GM12875 (cell line): ENCODE measurements at regions not wholly inside any gene's neighbourhood (a gene's known extent, or its start where the extent isn't known, plus 50 kb on each side); places are given as distances from the start of the nearest gene placed in this dataset.

Source experiments
- H3K4me3 ChIP-seq: one replicate; pipeline ENCODE4 v1.5.1; 2011; ENCODE audit warnings: low read depth, low read length, control low read depth
- CTCF ChIP-seq: IDR thresholded peaks from 2 replicates; pipeline ENCODE4 v1.5.1; 2011; ENCODE audit warnings: low read depth, mild to moderate bottlenecking, control low read depth, inconsistent platforms, low read length, moderate library complexity, borderline replicate concordance; ENCODE audit not compliant: insufficient read depth

GRCh38 chr18:32548688-32549087, 78.0 kb upstream of the GAREM1 start:
- H3K4me3 ChIP-seq: no peak overlapping the region

GRCh38 chr18:32545631-32546030, 74.9 kb upstream of the GAREM1 start:
- TF ChIP-seq CTCF: no peak
- no peak overlapping the region for H3K4me3 ChIP-seq

More at GRCh38 chr18:32548688-32549087, 78.0 kb upstream of the GAREM1 start:
- no peak for TF ChIP-seq CTCF

GRCh38 chr18:32544088-32544487, 73.4 kb upstream of the GAREM1 start:
- H3K4me3 ChIP-seq: no peak overlapping the region
- TF ChIP-seq CTCF: no peak

- no peak overlapping the region for H3K4me3 ChIP-seq
- no peak for TF ChIP-seq CTCF
Observed at GRCh38 chr18:32542221-32542798, 71.6 kb upstream of the GAREM1 start.

- no peak for TF ChIP-seq CTCF
- no peak overlapping the region for H3K4me3 ChIP-seq
Observed at GRCh38 chr18:32530947-32531651, 60.4 kb upstream of the GAREM1 start.

GRCh38 chr18:32529722-32530420, 59.2 kb upstream of the GAREM1 start:
- no peak for TF ChIP-seq CTCF
- no peak overlapping the region for H3K4me3 ChIP-seq
